Upper lobe of left lung (tissue), 4 donors: ENCODE measurements at regions not wholly inside any gene's neighbourhood (a gene's known extent, or its start where the extent isn't known, plus 50 kb on each side); places are given as distances from the start of the nearest gene placed in this dataset.

Experiments used
- CTCF ChIP-seq, 6 experiments: fragments of 450-650 bp in 4 of 6; fragments of 200-600 bp in 2 of 6; sonication (generic) in 2 of 6; IDR thresholded peaks; one replicate each; pipeline ENCODE4 v1.5.1; 2016 to 2019; ENCODE audit warnings: antibody characterized with exemption in 6 of 6
- POLR2A ChIP-seq, 4 donors: fragments of 450-650 bp; IDR thresholded peaks; one replicate each; pipeline ENCODE4 v1.5.1; 2016 to 2017; ENCODE audit warnings: antibody characterized with exemption in 4 of 4, mild to moderate bottlenecking in 2 of 4

DNA sequence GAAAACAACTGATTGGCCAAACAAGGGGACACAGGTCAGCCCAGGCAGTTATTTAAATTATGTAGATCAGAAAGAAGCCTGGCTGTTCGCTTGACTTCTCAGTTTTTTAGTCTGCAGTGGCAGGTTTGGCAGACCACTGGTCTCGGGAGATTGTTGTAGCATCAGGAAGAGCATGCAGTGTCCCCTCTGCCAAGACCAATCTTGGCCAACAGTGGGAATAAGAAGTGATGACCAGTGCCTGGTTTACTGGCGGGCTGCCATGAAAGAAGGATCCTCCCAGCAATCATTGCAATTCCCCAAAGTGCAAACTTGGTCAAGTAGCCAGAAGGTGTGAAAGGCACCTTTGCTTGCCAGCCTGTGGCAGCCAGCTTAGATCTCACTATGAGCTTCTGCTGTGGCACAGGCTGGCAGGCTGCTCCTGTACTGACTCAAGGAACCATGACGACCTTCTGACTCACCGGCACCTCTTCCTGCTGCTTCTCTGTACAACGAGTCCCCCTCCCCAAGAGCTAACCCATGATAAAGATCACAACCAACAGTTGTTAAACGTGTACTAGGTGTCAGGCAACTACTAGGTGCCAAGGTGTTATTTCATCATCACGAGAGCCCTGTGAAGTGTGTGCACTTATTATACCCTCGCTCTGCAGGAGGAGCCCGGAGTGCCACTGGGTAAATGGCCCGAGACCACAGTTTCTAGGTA is 76.8 kb upstream of the DUSP22 start:
- TF ChIP-seq POLR2A (IDR thresholded peaks at IDR 0.05) (no peak), CTCF (IDR thresholded peaks at IDR 0.05) (no peak)
